GM12801 (cell line): ENCODE measurements at regions not wholly inside any gene's neighbourhood (a gene's known extent, or its start where the extent isn't known, plus 50 kb on each side); places are given as distances from the start of the nearest gene placed in this dataset.

ENCODE experiments used
- TF ChIP-seq, protein P1 (sequence below): IDR thresholded peaks from one replicate; pipeline ENCODE4 v1.5.1; 2011; ENCODE audit warnings: control low read depth; ENCODE audit not compliant: insufficient read length; ENCODE audit errors: extremely low read depth

DNA sequence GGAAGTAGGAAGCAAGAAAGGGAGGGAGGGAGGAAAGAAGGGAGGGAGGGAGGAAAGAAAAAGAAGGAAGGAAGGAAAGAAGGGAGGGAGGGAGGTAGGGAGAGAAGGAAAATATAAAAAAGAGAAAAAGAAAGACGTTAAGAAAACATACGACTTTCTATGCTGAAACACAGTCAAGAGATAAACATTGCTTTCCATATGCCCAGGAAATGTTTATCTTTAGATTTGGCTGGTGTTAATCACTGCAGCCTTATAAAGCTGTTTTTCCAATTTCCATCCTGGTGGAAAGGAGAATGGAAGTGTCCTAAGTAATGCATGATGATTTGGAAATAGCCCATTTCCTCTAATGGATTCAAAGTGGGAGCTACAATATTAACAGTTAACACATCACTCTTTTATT lies 524.3 kb downstream of the MTRR start:
- TF ChIP-seq, protein P1, sequence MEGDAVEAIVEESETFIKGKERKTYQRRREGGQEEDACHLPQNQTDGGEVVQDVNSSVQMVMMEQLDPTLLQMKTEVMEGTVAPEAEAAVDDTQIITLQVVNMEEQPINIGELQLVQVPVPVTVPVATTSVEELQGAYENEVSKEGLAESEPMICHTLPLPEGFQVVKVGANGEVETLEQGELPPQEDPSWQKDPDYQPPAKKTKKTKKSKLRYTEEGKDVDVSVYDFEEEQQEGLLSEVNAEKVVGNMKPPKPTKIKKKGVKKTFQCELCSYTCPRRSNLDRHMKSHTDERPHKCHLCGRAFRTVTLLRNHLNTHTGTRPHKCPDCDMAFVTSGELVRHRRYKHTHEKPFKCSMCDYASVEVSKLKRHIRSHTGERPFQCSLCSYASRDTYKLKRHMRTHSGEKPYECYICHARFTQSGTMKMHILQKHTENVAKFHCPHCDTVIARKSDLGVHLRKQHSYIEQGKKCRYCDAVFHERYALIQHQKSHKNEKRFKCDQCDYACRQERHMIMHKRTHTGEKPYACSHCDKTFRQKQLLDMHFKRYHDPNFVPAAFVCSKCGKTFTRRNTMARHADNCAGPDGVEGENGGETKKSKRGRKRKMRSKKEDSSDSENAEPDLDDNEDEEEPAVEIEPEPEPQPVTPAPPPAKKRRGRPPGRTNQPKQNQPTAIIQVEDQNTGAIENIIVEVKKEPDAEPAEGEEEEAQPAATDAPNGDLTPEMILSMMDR, result no peak

DNA sequence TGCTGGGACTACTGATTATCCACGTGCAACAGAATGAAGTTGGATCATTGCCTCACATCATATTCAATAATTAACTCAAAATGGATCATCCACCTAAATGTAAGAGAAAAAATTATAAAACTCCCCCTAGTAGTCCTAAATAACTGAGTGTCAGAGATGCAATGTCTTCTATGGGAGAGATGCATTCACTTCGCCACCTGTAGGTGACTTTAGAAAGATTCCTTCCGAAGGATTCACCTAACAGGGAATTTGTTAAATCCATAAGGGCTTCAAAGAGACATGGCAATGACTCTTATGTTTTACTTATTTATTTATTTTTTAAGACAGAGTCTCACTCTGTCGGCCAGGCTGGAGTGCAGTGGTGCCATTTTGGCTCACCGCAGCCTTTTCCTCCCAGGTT lies 526.0 kb downstream of the MTRR start:
- TF ChIP-seq, protein P1, result no peak

DNA sequence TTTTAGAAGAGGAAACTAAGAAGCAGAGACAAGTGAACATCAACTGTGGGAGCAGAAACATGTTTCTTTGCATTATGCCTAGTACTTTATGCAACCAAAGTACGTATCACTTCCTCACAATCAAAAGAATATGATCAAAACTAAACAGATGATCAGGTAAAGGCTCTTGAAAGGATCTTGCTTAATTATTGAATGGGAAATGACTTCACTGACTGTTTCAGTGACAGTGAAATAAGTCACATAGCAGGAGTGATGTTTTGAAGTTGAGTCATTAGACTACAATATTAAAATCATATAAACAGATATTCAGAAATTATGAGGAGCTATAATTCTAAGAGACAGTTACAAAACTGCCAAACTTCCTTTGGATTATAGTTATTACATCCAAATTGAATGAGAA lies 527.3 kb downstream of the MTRR start:
- TF ChIP-seq, protein P1, result no peak

DNA sequence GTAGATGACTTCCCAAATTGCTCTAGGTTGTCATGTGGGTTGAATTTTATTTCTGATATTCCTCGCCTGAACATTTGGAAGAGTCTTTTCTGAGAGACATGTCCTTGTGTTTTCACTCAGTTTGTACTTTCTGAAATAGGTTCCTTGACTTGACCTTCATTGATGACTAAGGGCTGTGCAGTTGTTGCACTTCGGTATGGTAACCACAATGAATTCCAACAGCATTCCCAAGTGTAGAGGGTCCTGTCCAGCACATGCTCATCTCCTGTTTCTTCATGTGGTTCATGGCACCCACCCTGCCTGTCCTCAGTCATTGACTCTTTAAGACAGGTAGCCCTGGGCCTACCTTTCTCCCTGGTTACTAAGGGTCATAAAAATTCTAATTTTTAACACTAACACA lies 527.8 kb downstream of the MTRR start:
- TF ChIP-seq, protein P1, result no peak

DNA sequence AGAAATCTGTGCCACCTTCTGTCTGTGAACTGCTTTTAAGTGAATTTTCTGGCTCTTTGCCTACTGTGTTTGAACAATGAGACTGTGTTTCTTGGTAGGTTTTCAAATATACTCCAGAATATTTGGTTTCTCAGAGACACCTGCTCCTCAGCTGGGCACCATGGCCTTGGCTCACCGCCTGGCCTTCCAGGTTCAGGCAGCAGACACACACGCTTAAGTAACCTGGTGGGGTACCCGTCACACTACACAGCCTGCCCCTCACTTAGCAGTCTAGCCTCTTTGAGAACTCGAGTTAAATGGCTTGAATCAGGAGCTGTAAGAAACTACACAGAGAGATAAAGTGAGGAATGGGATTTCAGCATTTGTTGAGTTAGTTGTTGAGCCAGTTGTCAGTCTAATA lies 530.5 kb downstream of the MTRR start:
- TF ChIP-seq, protein P1, result no peak

DNA sequence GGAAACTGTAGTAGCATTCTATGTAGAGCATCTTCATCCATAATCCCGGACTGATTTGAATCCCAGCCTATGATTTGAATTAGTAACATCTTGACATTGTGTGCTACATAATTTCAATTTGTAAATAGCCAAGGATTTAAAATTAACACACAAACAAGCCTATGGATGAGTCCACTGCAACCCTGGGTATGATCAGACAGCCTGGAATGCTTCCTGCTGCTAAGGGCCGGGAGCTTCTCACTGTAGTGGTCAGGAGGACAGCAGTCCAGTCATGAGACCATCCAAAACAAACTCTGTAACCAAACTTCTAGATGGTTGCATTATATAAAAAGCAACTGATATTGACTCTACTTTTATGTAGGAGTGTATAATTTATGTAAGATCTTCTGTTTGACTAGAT lies 539.3 kb downstream of the MTRR start:
- TF ChIP-seq, protein P1, result no peak

DNA sequence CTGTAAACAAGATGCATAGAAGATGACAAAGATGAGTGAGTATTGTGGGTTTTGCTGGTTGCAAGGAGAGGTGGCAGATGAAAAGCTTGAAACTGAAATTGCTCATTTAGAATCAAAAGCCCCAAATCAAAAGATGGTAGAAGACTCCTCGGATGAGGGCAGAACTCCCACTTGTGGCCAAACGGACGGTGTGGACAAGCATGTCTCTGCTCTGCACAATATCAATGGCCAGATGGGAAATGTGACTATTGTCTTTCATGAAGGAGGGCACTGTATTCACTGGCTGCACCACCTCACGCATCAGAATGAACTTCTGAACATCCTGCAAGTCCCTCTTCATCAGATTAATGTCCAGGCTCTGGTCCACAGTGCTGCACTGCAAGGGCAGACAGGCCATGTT lies 541.7 kb downstream of the MTRR start:
- TF ChIP-seq, protein P1, result no peak

DNA sequence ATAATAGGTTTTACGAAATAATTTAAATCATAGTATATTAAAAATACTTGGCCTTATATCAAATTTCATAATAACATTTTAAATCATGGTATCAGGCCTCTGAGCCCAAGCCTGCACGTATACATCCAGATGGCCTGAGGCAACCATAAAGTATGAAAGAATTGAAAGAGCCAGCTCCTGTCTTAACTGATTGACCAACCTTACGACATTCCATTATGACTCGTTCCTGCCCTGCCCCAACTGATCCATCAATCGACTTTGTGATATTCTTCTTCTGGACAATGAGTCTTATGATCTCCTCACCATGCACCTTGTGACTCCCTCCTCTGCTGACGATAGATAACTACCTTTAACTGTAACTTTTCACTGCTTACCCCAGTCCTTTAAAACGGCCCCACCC lies 545.0 kb downstream of the MTRR start:
- TF ChIP-seq, protein P1, result no peak
